ENCODE measurements at regions not wholly inside any gene's neighbourhood (a gene's known extent, or its start where the extent isn't known, plus 50 kb on each side); places are given as distances from the start of the nearest gene placed in this dataset.

DNA sequence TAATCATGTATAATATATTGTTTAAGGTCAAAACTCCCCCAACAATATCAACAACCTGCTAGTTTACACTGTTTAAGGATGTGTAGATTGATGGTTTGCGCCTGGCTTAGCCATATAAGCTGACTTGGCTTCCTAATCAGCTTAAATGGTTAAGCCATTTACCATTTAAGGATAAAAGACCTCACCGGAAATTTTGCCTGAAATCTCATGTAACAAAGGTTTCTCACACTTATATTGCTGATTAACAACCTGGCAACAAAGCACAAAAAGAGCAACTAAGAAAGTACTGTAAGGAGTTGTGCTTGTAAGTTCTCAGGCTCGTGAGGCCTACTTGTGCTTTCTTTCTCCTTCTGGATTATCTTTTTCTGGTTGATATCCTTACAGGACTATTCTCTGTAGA lies 485.2 kb downstream of the GABRG1 start:
- no peak for DNase-seq

DNA sequence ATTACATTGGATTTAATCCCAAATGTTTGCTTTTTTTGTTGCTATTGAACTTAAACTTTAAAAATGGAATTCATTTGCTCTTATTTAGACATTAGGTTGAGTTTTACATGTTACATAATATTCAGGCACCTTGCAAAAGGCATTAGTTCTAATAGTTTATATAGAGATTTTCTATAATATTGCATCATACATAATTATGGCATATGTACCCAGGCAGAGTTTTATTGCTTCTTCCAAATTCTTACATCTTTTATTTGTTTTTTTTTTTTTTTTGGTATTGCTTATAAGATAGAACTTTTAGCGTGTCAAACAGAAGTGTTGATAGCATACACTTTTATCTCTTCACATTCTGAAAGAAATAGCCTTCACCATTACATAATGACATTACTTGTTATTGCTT lies 487.7 kb downstream of the GABRG1 start:
- no peak for DNase-seq

GRCh38 chr4:45629717-45630116 lies 494.1 kb downstream of the GABRG1 start:
- no peak for DNase-seq

GRCh38 chr4:45621971-45622370 lies 501.9 kb downstream of the GABRG1 start:
- DNase-seq: no peak

- DNase-seq: no peak
Measured at GRCh38 chr4:45620808-45621207, 503.0 kb downstream of the GABRG1 start.

DNA sequence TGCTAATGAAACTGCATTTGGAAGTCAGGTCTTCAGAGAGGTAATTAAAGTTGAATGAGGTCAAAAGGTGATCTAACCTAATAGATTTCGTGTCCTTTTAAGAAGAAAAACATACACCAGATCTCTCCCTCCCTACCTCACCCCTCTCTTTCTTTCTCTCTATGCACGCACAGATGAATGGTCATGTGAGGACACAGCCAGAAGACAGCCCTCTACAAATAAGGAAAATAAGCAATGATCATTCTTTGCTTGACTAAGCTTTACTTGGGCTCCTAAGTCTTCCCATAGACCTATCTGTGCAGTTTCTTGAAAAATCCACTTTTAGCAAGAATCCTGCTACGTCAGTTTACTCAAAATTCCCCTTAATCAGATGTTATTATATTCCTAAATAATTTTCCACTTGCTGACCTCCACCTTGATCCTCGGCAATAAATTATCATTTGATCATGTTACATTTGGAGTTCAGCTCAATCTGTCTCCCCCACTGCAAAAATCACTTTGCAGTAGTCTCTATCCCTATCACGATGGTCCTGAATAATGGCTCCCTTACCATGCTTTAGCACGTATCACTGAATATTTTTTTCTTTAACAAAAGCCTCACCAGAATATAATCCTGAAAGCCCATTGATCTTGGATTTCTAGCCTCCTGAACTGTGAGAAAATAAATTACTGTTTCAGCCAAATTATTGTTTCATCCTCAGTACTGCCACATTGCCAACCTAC lies 527.3 kb downstream of the GABRG1 start:
- DNase-seq: no peak

- DNase-seq: peak; percentile 78
Measured at GRCh38 chr4:45580334-45580733, 543.5 kb downstream of the GABRG1 start.

GRCh38 chr4:45578874-45579273 lies 545.0 kb downstream of the GABRG1 start:
- no peak for DNase-seq

DNA sequence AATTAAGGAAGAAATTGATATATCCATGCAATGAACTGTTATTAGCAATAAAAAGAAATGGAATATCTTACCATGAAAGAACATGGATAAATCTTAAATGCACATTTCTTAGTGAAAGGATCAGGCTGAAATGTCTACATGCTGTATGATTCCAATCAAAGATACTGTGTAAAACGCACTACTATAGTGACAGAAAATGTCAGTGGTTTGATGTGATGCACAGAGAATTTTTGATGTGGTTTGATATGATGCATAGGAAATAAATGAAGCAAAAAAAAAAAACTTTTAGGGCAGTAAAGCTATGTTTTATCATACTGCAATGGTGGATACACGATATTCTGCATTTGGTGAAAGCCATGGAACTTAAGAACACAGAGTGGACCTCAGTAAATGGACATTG lies 547.6 kb downstream of the GABRG1 start:
- DNase-seq: no peak

DNA sequence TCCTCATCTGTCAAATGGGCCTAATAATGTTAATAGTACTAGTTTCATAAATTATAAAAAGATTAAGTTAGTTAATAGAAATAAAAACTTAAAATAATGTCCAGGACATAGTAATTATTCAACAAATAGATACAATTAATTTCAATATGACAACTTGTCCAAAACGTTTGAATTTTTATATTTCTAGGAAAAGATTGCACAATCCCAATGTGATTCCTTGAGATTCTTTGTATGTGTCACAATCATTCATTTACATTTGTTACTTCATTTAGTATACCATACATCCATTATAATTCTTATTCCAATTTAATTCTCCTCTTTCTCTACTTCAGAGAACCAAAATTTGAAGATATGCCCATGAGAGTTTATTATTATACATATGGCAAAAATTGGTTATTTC lies 554.2 kb downstream of the GABRG1 start:
- no peak for DNase-seq

- DNase-seq: peak; percentile 13
Measured at GRCh38 chr4:45568694-45569093, 555.2 kb downstream of the GABRG1 start.

- no peak for DNase-seq
Measured at GRCh38 chr4:45566896-45567603, 556.8 kb downstream of the GABRG1 start.

- no peak for DNase-seq
Measured at GRCh38 chr4:45554423-45554822, 569.4 kb downstream of the GABRG1 start.

- no peak for DNase-seq
Measured at GRCh38 chr4:45550766-45551366, 573.0 kb downstream of the GABRG1 start.

GRCh38 chr4:45539142-45539814 lies 584.6 kb downstream of the GABRG1 start:
- DNase-seq: no peak

GRCh38 chr4:45530498-45530897 lies 593.4 kb downstream of the GABRG1 start:
- no peak for DNase-seq

DNA sequence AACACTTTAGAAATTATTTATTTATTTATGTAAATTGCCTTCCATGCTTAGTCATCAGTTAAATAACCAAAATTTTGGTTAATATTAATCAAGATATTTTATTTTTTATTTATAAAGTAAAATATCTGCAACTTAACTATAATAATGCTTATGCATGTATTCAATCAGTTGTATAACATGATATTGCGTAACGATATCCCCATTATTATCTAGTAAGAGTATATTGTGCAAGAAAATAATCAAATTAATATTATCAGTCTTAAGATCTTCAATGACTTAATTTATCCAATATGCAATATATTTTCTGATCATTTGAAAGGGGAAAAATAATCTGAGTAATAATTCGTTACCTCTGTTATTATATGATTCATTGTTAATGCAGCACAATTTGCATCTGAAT lies 596.7 kb downstream of the GABRG1 start:
- no peak for DNase-seq

GRCh38 chr4:45518832-45519231 lies 605.0 kb downstream of the GABRG1 start:
- no peak for DNase-seq

GRCh38 chr4:45502471-45502870 lies 621.4 kb downstream of the GABRG1 start:
- no peak for DNase-seq

DNA sequence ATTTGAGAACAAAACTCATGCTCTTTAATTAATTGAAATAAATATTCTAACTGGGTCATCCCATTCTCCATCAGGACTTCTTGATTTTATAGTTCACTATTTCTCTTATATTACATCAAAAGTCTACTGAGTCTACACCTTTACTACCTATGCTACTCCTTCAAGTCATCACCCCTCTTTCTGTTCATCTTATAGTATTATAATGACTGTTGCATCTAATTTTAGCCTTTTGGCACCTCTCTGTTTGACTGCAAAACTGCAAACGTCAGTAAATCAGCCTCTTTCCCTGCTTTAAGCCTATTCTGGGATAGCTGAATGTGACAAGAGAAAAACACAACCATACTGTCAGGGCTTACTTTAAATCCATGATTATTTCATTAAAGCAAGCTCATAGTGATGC lies 639.1 kb downstream of the GABRG1 start:
- no peak for DNase-seq

DNA sequence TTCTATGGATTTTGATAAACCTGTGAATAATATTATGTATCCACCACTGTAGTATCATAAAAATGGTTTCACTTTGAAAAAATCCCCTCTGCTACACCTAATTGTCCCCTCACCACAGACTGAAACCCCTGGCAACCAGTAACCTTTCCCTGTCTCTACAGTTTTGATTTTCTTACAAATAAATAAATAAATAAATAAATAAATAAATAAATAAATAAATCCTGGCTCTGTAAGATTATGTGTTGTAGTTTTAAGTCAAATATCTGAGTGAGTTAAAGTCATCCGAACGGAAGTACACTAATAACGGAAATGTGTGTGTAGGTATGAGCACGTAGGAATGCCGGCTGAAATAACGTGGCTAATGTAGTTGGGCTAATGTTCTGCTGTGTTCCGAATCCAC lies 641.5 kb downstream of the GABRG1 start:
- no peak for DNase-seq

- no peak for DNase-seq
Measured at GRCh38 chr4:45477311-45477733, 646.5 kb downstream of the GABRG1 start.

DNA sequence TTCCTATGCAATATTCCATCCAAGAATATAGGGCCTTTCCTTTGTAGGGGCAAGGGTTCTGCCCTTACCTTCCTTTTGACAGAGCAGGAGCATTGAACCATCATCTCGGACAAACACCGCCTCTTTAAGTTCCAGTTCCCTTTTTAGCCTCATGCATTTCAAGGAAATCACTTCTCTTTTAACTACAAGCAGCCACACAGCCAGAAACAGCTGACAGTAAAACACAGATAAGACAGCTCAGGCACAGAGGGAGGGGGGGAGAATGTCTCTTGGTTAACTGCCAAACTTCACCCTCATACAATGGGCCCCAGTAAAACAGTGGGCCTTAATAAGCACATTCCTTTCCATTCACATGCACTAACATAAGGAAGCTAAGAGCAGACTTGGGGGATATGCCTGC lies 648.3 kb downstream of the GABRG1 start:
- DNase-seq: no peak

DNA sequence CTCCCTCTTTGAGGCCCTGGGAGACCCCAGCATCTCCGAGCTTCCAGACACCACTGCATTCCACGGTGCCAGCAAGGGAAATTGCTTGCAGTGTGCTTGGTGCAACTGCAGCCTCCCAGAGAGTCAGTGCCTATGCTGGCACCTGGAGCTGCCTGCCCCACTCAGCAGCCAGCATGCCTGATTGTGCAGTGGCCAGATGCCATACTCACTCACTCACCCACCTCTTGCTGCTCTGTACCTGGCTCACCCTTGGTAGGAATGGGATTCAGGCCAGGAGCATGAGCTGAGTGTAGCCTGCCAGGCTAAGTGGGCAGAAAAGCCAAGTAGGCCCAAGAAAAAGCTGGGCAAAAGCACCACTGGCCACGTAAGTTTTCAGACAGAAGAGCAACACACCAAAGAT lies 651.4 kb downstream of the GABRG1 start:
- DNase-seq: no peak
